ENCODE measurements at regions not wholly inside any gene's neighbourhood (a gene's known extent, or its start where the extent isn't known, plus 50 kb on each side); places are given as distances from the start of the nearest gene placed in this dataset.
"Not testable (repeated sequence)": the region's sequence is repeated elsewhere in the genome, so short reads cannot be mapped to it uniquely, and the experiment has no call there.

- TF ChIP-seq ZNF274 (IDR thresholded peaks at IDR 0.05; ENCODE audit: low read depth, low read length) = no peak
- no peak overlapping the region for H3K4me3 ChIP-seq (ENCODE audit: low read length)
Measured at GRCh38 chr12:88867510-88867909, 287.2 kb upstream of the KITLG start.

DNA sequence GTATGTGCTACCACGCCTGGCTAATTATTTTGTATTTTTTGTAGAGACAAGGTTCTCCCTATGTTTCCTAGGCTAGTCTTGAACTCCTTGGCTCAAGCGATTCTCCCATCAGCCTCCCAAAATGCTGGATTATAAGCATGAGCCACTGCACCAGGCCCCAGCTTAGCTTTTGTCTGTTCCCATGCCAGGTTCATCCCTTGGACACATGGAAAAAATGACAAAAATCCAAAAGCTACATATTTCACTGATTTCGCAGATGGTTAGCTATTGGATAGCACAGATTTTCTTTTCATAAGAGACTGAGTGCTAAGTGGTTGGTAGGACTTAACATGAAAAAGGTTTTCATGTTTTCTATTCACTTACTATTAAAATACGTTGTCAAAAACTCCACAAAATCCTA is 286.6 kb upstream of the KITLG start:
- no peak for TF ChIP-seq ZNF274 (IDR thresholded peaks at IDR 0.05; ENCODE audit: low read depth, low read length)
- H3K4me3 ChIP-seq (ENCODE audit: low read length) = no peak overlapping the region

DNA sequence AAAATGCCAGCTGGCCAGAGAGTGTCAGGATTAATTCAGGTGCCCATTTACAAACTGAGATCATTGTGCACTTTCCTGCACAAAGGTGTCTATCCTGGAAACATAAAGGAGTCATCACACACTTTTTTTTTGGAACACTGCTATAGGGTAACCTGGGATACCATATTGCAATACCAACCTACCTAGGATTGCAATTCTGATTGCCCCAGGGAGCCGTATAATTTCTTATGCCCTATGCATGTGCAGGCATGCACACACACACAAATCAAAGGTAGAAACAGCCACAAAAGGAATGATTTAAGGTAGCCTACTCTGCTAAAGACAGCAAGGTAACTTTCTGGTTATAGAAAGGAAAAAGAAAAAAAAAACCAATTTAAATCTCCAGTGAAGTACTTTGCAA is 285.3 kb upstream of the KITLG start:
- no peak overlapping the region for H3K4me3 ChIP-seq (ENCODE audit: low read length)
- TF ChIP-seq ZNF274 (IDR thresholded peaks at IDR 0.05; ENCODE audit: low read depth, low read length) = no peak

- TF ChIP-seq ZNF274 (IDR thresholded peaks at IDR 0.05; ENCODE audit: low read depth, low read length) = no peak
- H3K4me3 ChIP-seq (ENCODE audit: low read length) = no peak overlapping the region
Measured at GRCh38 chr12:88860851-88861250, 280.6 kb upstream of the KITLG start.

GRCh38 chr12:88856201-88856600 is 275.9 kb upstream of the KITLG start:
- TF ChIP-seq ZNF274 (IDR thresholded peaks at IDR 0.05; ENCODE audit: low read depth, low read length) = no peak
- H3K4me3 ChIP-seq (ENCODE audit: low read length) = no peak overlapping the region

DNA sequence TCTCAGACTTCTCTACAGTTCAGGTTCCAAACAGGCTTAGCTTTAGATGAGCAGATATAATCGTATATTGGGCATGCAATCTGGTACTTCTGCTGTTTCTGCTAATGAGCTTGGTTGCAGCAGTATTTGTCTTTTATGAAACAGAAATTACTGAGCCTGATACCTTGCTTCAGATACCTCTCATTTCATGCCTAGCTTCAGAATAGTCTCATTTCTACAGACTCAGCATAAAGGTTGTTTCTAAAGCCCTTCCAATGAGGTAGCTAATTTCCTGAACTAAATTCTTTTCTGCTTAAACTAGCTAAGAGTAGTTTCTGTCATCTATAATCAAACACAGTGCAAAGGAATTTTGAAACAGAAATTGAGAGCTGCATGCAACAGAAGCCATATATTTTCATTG is 275.0 kb upstream of the KITLG start:
- no peak overlapping the region for H3K4me3 ChIP-seq (ENCODE audit: low read length)
- no peak for TF ChIP-seq ZNF274 (IDR thresholded peaks at IDR 0.05; ENCODE audit: low read depth, low read length)

DNA sequence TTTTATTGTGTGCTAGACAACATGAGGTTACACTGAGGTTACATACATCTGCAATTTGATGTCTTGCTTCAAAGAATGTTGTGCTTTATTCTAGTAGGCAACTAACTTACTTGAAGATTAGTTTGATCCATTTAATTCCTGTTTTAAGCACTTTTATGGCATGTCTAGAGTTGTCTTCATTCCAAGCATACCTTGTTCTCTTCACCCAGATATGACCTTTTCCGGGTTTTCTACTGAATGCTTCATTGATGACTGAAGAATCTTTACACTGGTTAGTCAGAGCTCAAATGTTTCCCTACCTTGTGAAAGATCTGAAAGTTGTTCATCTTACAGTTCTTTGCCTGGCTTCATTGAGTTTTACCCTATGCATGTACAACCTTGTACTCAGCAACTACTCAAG is 274.0 kb upstream of the KITLG start:
- no peak for TF ChIP-seq ZNF274 (IDR thresholded peaks at IDR 0.05; ENCODE audit: low read depth, low read length)
- no peak overlapping the region for H3K4me3 ChIP-seq (ENCODE audit: low read length)

- not testable (repeated sequence) for H3K4me3 ChIP-seq (ENCODE audit: low read length)
Measured at GRCh38 chr12:88847246-88847645, 267.0 kb upstream of the KITLG start.

GRCh38 chr12:88844426-88844825 is 264.2 kb upstream of the KITLG start:
- no peak for TF ChIP-seq ZNF274 (IDR thresholded peaks at IDR 0.05; ENCODE audit: low read depth, low read length)
- H3K4me3 ChIP-seq (ENCODE audit: low read length) = no peak overlapping the region

- no peak overlapping the region for H3K4me3 ChIP-seq (ENCODE audit: low read length)
- no peak for TF ChIP-seq ZNF274 (IDR thresholded peaks at IDR 0.05; ENCODE audit: low read depth, low read length)
Measured at GRCh38 chr12:88842314-88842713, 262.0 kb upstream of the KITLG start.

GRCh38 chr12:88839486-88839885 is 259.2 kb upstream of the KITLG start:
- no peak for TF ChIP-seq ZNF274 (IDR thresholded peaks at IDR 0.05; ENCODE audit: low read depth, low read length)
- no peak overlapping the region for H3K4me3 ChIP-seq (ENCODE audit: low read length)

GRCh38 chr12:88836156-88836555 is 255.9 kb upstream of the KITLG start:
- H3K4me3 ChIP-seq (ENCODE audit: low read length) = no peak overlapping the region
- no peak for TF ChIP-seq ZNF274 (IDR thresholded peaks at IDR 0.05; ENCODE audit: low read depth, low read length)

- H3K4me3 ChIP-seq (ENCODE audit: low read length) = no peak overlapping the region
- TF ChIP-seq ZNF274 (IDR thresholded peaks at IDR 0.05; ENCODE audit: low read depth, low read length) = no peak
Measured at GRCh38 chr12:88834226-88834625, 254.0 kb upstream of the KITLG start.

DNA sequence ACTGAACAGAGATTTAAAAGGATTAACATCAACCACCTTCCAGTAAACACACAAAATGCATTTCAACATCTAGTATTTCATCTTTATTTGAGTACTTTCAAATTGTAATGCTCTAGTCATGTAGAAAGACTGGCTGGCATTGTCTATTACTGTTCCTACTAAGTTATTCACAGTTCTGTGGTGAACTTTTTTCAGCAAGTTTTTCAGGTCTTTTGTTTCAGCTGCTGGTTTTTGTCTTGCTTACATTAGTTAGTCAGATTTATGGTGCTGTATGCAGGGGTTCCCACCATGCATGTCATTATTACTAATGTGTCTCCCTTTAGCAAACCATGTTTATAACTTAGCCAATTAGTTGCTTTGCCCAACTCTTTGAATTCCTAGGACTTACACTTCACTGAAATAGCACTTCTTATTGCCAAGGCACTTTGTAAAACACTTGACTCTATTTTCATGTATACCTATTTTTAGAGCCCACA is 253.4 kb upstream of the KITLG start:
- TF ChIP-seq ZNF274 (IDR thresholded peaks at IDR 0.05; ENCODE audit: low read depth, low read length) = no peak
- H3K4me3 ChIP-seq (ENCODE audit: low read length) = no peak overlapping the region

- not testable (repeated sequence) for H3K4me3 ChIP-seq (ENCODE audit: low read length)
Measured at GRCh38 chr12:88828537-88828936, 248.3 kb upstream of the KITLG start.

DNA sequence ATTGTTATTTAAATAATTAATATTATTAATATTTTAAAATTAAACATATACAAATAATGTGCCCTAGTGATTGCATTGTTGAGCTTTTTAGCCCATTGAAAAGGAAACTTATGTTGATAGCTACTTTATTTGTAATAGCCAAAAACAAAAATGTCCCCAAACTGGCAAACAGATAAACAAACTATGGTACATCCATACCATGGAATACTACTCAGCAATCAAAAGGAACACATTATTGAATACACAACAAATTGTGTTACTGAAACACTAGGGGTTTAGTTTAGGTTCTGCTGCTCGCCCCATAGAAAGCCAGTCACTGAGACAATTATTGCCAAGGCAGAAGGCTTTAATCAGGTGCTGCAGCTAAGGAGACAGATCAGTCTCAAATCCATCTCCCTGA is 239.7 kb upstream of the KITLG start:
- TF ChIP-seq ZNF274 (IDR thresholded peaks at IDR 0.05; ENCODE audit: low read depth, low read length) = no peak

DNA sequence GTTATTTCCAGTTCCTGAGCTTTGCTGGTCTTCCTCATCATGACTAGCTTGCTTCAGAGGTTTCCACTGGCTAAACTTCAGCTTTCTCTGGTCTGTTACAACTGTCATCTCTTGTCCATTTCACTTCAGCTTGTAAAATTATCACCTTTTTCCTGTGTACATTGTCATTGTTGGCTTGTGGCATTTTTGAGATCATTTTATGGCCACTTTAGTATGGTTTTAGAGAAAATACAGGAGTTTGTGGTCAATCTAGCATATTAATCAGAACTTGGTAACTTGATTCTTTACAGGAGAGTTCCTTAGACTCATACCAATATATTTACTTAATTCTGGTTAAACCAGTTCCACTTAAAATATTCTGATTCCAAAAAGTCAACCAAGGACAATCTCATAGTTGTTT is 235.9 kb upstream of the KITLG start:
- no peak for TF ChIP-seq ZNF274 (IDR thresholded peaks at IDR 0.05; ENCODE audit: low read depth, low read length)
- H3K4me3 ChIP-seq (ENCODE audit: low read length) = no peak overlapping the region

More for the DNA sequence above, 239.7 kb upstream of the KITLG start:
- no peak overlapping the region for H3K4me3 ChIP-seq (ENCODE audit: low read length)

Data from GM08714 (cell line).